ENCODE measurements at regions not wholly inside any gene's neighbourhood (a gene's known extent, or its start where the extent isn't known, plus 50 kb on each side); places are given as distances from the start of the nearest gene placed in this dataset.

GRCh38 chr3:15982667-15983196 is 185.0 kb upstream of the ANKRD28 start:
- no peak for TF ChIP-seq CTCF (IDR thresholded peaks at IDR 0.05)
- no peak for TF ChIP-seq POLR2A (IDR thresholded peaks at IDR 0.05)
